ENCODE measurements at regions not wholly inside any gene's neighbourhood (a gene's known extent, or its start where the extent isn't known, plus 50 kb on each side); places are given as distances from the start of the nearest gene placed in this dataset.

GRCh38 chr3:63060412-63060811 is 185.2 kb upstream of the CADPS start:
- intact Hi-C loops (cut with micrococcal nuclease), result no loop called here
- Mint-ChIP-seq H3K36me3 (ENCODE audit: insufficient read depth, unreplicated experiment) (no peaks in the 10 kb centered on the region), H3K4me3 (ENCODE audit: unreplicated experiment) (no peak overlapping the region), H3K27me3 (ENCODE audit: insufficient read depth, unreplicated experiment) (peaks cover 74% of the 10 kb centered on the region), H3K27ac (ENCODE audit: low read depth, unreplicated experiment) (no peak overlapping the region), H3K9me3 (ENCODE audit: unreplicated experiment) (no peaks in the 10 kb centered on the region), H3K4me1 (ENCODE audit: insufficient read depth, unreplicated experiment) (no peaks in the 10 kb centered on the region)
- ChIA-PET POLR2A (interaction anchor here (0.7 kb wide), 1 partner anchor 8 kb away, joined by 3 read pairs; no protein-coding TSS in a partner anchor), CTCF (no interaction called here)
- no TSS peak for BruUV-seq (replicated peaks)
- no peak for DNase-seq (ENCODE audit: unreplicated experiment)
- TF ChIP-seq CTCF (IDR thresholded peaks at IDR 0.05; ENCODE audit: unreplicated experiment), result no peak

GRCh38 chr3:63061449-63061848 is 186.2 kb upstream of the CADPS start:
- TF ChIP-seq CTCF (IDR thresholded peaks at IDR 0.05; ENCODE audit: unreplicated experiment), result no peak
- CTCF ChIA-PET, result no interaction called here
- H3K27ac Mint-ChIP-seq (ENCODE audit: low read depth, unreplicated experiment), result no peak overlapping the region
- H3K9me3 Mint-ChIP-seq (ENCODE audit: unreplicated experiment), result no peaks in the 10 kb centered on the region
- POLR2A ChIA-PET, result no interaction called here
- intact Hi-C loops (cut with micrococcal nuclease), result no loop called here
- BruUV-seq (replicated peaks), result no TSS peak
- DNase-seq (ENCODE audit: unreplicated experiment), result no peak
- H3K27me3 Mint-ChIP-seq (ENCODE audit: insufficient read depth, unreplicated experiment), result peaks cover 64% of the 10 kb centered on the region
- H3K36me3 Mint-ChIP-seq (ENCODE audit: insufficient read depth, unreplicated experiment), result no peaks in the 10 kb centered on the region
- H3K4me3 Mint-ChIP-seq (ENCODE audit: unreplicated experiment), result no peak overlapping the region
- H3K4me1 Mint-ChIP-seq (ENCODE audit: insufficient read depth, unreplicated experiment), result no peaks in the 10 kb centered on the region

- DNase-seq (ENCODE audit: unreplicated experiment), result no peak
- Mint-ChIP-seq H3K4me3 (ENCODE audit: unreplicated experiment) (no peak overlapping the region), H3K27ac (ENCODE audit: low read depth, unreplicated experiment) (no peak overlapping the region), H3K9me3 (ENCODE audit: unreplicated experiment) (no peaks in the 10 kb centered on the region), H3K4me1 (ENCODE audit: insufficient read depth, unreplicated experiment) (no peaks in the 10 kb centered on the region), H3K27me3 (ENCODE audit: insufficient read depth, unreplicated experiment) (peaks cover 38% of the 10 kb centered on the region), H3K36me3 (ENCODE audit: insufficient read depth, unreplicated experiment) (no peaks in the 10 kb centered on the region)
- no peak for TF ChIP-seq CTCF (IDR thresholded peaks at IDR 0.05; ENCODE audit: unreplicated experiment)
- POLR2A ChIA-PET, result no interaction called here
- BruUV-seq (replicated peaks), result no TSS peak
- intact Hi-C loops (cut with micrococcal nuclease), result no loop called here
- CTCF ChIA-PET, result interaction anchor here (0.6 kb wide), 1 partner anchor 76 kb away, joined by 3 read pairs; no protein-coding TSS in a partner anchor
These were observed 189.1 kb upstream of the CADPS start for GRCh38 chr3:63064209-63064755.

GRCh38 chr3:63067999-63068645 is 192.9 kb upstream of the CADPS start:
- DNase-seq (ENCODE audit: unreplicated experiment), result peak; percentile 69
- Mint-ChIP-seq H3K4me3 (ENCODE audit: unreplicated experiment) (no peak overlapping the region), H3K4me1 (ENCODE audit: insufficient read depth, unreplicated experiment) (no peaks in the 10 kb centered on the region), H3K36me3 (ENCODE audit: insufficient read depth, unreplicated experiment) (no peaks in the 10 kb centered on the region), H3K9me3 (ENCODE audit: unreplicated experiment) (no peaks in the 10 kb centered on the region), H3K27me3 (ENCODE audit: insufficient read depth, unreplicated experiment) (peaks cover 36% of the 10 kb centered on the region), H3K27ac (ENCODE audit: low read depth, unreplicated experiment) (no peak overlapping the region)
- ChIA-PET POLR2A (interaction anchor here (0.6 to 0.8 kb wide), 2 partner anchors 8 to 85 kb away, joined by 3 read pairs; no protein-coding TSS in a partner anchor), CTCF (interaction anchor here (0.6 to 0.9 kb wide), 3 partner anchors 22 to 422 kb away, joined by 3 to 4 read pairs (median 3); no protein-coding TSS in a partner anchor)
- BruUV-seq (replicated peaks), result no TSS peak
- intact Hi-C loops (cut with micrococcal nuclease), result no loop called here
- no peak for TF ChIP-seq CTCF (IDR thresholded peaks at IDR 0.05; ENCODE audit: unreplicated experiment)
